GM10248 (cell line): ENCODE measurements at regions not wholly inside any gene's neighbourhood (a gene's known extent, or its start where the extent isn't known, plus 50 kb on each side); places are given as distances from the start of the nearest gene placed in this dataset.

Experiments
- CTCF ChIA-PET: fragments of 300-600 bp; sonication (Branson Sonifier 250); formaldehyde crosslinking; extraction: SDS; loops from one replicate; lab custom pipeline; 2021; ENCODE audit warnings: antibody characterized with exemption; lab: Yijun Ruan, JAX
- POLR2A ChIA-PET: fragments of 350-650 bp; sonication (Branson Sonifier 250); formaldehyde crosslinking; extraction: SDS; loops from one replicate; lab custom pipeline; 2020; ENCODE audit warnings: antibody characterized with exemption; lab: Yijun Ruan, JAX
- DNase-seq: peaks from one replicate; pipeline ENCODE4 v3.0.0; 2012; ENCODE audit errors: extremely low spot score
- TF ChIP-seq, protein P1 (sequence below): IDR thresholded peaks from 2 replicates; pipeline ENCODE4 v1.5.1; 2012; ENCODE audit warnings: mild to moderate bottlenecking, low read depth; ENCODE audit errors: extremely low read depth, missing control alignments, control extremely low read depth

DNA sequence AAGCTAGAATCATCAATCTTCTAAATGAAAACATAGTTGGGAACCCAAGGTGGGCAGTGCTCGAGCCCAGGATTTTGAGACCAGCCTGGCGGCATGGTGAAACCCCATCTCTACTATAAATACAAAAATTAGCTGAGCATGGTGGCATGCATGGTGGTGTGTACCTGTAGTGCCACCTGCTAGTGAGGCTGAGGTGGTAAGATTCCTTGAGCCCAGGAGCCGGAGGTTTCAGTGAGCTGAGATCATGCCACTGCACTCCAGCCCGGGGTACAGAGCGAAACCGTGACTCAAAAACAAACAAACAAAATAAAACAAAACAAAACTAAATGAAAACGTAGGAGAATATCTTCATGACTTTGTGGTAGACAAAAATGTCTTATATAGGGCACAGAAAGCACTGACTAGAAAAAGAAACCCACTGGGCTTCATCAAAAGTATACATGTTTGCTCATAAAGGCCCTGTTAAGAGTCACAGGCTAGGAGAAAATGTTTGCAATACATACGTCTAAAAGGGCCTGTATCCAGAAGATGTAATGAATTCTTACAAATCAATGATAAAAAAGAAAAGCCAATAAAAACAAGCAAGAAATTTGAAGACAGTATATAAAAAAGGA is 353.6 kb downstream of the FGF9 start:
- POLR2A ChIA-PET, result no interaction called here
- TF ChIP-seq, protein P1, sequence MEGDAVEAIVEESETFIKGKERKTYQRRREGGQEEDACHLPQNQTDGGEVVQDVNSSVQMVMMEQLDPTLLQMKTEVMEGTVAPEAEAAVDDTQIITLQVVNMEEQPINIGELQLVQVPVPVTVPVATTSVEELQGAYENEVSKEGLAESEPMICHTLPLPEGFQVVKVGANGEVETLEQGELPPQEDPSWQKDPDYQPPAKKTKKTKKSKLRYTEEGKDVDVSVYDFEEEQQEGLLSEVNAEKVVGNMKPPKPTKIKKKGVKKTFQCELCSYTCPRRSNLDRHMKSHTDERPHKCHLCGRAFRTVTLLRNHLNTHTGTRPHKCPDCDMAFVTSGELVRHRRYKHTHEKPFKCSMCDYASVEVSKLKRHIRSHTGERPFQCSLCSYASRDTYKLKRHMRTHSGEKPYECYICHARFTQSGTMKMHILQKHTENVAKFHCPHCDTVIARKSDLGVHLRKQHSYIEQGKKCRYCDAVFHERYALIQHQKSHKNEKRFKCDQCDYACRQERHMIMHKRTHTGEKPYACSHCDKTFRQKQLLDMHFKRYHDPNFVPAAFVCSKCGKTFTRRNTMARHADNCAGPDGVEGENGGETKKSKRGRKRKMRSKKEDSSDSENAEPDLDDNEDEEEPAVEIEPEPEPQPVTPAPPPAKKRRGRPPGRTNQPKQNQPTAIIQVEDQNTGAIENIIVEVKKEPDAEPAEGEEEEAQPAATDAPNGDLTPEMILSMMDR, result no peak
- CTCF ChIA-PET, result no interaction called here
- DNase-seq, result no peak

DNA sequence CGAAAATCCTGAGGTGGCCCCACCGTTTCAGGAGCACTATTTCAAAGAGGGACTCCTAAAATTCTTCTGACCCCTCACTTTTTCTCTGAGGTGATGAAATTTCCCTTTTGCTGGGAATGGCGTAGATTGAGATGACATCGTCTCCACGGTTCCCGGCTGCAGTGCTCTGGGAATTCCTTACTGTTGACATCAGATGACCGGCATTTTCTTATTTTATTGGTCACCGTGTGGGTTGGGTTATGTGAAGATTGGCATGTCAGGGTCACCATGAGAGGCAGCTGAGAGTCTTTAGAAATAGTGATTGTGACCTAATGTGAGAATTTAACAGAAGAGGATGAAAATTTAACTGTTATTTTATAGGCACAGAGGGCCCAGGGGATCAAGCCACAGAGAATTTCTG is 356.7 kb downstream of the FGF9 start:
- ChIA-PET POLR2A (no interaction called here), CTCF (no interaction called here)
- TF ChIP-seq, protein P1, result no peak
- DNase-seq, result no peak

DNA sequence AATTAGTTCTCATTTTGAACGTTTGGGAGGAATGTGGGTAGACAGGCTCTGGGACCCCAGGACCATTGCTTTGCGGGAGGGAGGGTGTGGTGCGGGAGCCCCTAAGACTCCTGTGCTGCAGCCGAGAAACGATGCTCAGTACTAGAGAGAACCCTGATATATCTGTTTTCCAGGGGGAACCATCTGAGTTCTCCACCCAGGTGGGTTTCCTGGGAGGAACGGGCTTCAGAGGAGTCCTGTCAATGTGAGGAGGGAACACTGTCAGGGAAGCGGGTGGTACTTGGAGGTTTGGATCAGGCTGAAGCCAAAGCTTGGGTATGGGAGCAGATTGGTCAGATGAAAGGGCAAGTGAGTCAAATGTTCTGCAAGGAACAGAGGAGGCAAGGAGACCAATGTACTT is 358.0 kb downstream of the FGF9 start:
- TF ChIP-seq, protein P1, result no peak
- DNase-seq, result no peak
- ChIA-PET CTCF (interaction anchor here (1.2 to 1.3 kb wide), 3 partner anchors 21 to 250 kb away, joined by 3 to 6 read pairs (median 3); no protein-coding TSS in a partner anchor), POLR2A (no interaction called here)

DNA sequence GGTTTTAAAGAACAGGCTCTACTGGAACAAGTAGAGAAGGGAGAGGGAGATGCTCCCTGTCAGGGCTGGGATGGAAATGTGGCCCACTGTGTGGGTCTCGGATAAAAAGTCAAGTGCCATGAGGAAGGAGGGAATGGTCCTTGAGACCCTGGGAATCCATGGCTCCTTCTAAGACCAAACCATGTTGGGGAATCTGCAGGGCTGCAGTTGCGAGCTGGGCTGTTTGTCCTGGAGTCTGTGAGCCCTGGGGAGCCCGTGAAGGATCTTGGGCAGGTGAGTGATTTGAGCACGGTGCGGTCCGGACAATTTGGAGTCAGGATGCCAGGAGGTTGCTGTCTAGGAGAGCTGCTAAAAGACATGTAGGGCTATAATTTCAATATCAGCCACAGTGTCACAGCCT is 359.4 kb downstream of the FGF9 start:
- ChIA-PET CTCF (interaction anchor here (0.9 to 1.2 kb wide), 2 partner anchors 32 to 54 kb away, joined by 3 read pairs; no protein-coding TSS in a partner anchor), POLR2A (no interaction called here)
- DNase-seq, result no peak
- TF ChIP-seq, protein P1, result no peak

DNA sequence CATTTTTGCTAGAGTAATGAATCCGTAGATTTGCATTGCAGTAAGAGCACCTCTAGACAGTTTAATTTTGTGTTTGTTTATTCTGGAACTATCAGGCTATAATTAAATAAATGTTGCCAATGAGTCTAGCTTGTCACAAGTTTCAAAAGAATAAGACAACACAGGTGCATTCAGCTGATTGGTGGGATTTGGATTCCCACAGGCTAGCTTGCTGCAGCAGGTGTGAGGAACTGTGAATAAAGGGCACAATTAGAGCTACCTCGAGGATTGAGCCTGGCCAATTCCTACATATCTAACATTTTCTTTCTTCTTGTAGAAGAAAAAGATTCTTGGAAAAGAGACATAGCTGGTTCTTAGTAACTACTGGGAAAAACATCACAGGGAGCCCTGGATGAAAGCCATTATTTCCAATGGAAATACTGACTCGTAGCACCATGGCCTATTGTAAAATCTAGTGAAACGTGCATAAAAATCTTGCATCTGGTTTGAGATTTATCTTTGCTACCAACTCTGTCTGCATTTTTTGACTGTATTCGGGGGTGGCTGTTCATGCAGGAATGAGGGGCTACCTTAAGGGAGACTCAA is 360.9 kb downstream of the FGF9 start:
- POLR2A ChIA-PET, result no interaction called here
- no peak for DNase-seq
- TF ChIP-seq, protein P1, result no peak
- CTCF ChIA-PET, result interaction anchor here (0.5 to 1.3 kb wide), 2 partner anchors 90 to 515 kb away, joined by 3 read pairs; no protein-coding TSS in a partner anchor

DNA sequence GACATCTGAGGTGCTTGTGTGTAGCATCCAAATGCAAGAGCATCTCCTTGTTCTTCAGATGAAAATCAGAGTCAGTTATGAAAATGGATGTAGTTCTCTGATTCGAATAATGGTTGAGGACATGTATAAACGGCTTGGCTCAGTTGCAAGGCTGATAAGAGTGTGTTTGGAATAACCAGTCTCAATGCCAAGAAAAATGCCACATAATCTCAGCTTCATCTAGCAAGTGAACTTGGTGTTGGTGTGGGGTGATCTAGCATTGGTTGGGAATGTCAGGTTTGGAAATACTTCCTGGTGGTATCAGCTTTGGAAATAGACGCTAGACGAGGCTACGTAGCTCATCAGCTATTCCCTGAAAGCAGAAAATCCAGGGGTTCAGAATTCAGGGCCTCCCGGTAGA is 362.0 kb downstream of the FGF9 start:
- TF ChIP-seq, protein P1, result no peak
- ChIA-PET POLR2A (no interaction called here), CTCF (no interaction called here)
- DNase-seq, result no peak

DNA sequence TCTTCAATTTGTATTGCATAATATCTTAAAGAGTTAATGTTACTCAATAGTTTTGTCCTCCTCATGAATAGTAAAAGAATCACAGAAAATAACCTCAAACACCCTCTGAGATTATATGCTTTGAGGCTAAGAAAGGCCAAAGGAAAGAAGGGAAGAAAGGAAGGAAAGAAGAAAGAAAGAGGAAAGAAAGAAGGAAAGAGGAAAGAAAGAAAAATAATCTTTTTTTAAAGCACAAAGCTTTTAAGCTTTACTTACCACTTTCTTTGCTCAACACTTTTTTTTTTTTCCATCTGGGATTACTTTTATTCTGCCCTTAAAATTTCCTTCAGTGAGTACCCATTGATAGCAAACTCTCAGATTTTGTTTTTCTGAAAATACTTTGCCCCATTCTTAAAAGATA is 369.1 kb downstream of the FGF9 start:
- TF ChIP-seq, protein P1, result no peak
- ChIA-PET POLR2A (no interaction called here), CTCF (no interaction called here)
- DNase-seq, result no peak
